ENCODE measurements at regions not wholly inside any gene's neighbourhood (a gene's known extent, or its start where the extent isn't known, plus 50 kb on each side); places are given as distances from the start of the nearest gene placed in this dataset.

GRCh38 chr9:90301277-90301653 is 341.4 kb downstream of the DIRAS2 start:
- peak; percentile 25 for DNase-seq

GRCh38 chr9:90303655-90304054 is 339.0 kb downstream of the DIRAS2 start:
- no peak for DNase-seq

- no peak for DNase-seq
Observed at GRCh38 chr9:90306158-90306557, 336.5 kb downstream of the DIRAS2 start.

GRCh38 chr9:90307167-90307833 is 335.3 kb downstream of the DIRAS2 start:
- no peak for DNase-seq

- DNase-seq = no peak
Observed at GRCh38 chr9:90307891-90308290, 334.7 kb downstream of the DIRAS2 start.

- DNase-seq = no peak
Observed at GRCh38 chr9:90308691-90309090, 333.9 kb downstream of the DIRAS2 start.

- no peak for DNase-seq
Observed at GRCh38 chr9:90309809-90310520, 332.7 kb downstream of the DIRAS2 start.

GRCh38 chr9:90310521-90310876 is 332.1 kb downstream of the DIRAS2 start:
- no peak for DNase-seq

- DNase-seq = no peak
Observed at GRCh38 chr9:90311811-90312210, 330.8 kb downstream of the DIRAS2 start.

- no peak for DNase-seq
Observed at GRCh38 chr9:90322296-90322695, 320.3 kb downstream of the DIRAS2 start.

GRCh38 chr9:90325913-90326653 is 316.5 kb downstream of the DIRAS2 start:
- no peak for DNase-seq

GRCh38 chr9:90330231-90330630 is 312.4 kb downstream of the DIRAS2 start:
- no peak for DNase-seq

GRCh38 chr9:90331826-90332575 is 310.6 kb downstream of the DIRAS2 start:
- DNase-seq = no peak

- no peak for DNase-seq
Observed at GRCh38 chr9:90333226-90333625, 309.4 kb downstream of the DIRAS2 start.

- no peak for DNase-seq
Observed at GRCh38 chr9:90340421-90340820, 302.2 kb downstream of the DIRAS2 start.

- DNase-seq = no peak
Observed at GRCh38 chr9:90342607-90343006, 300.0 kb downstream of the DIRAS2 start.

GRCh38 chr9:90343366-90343765 is 299.3 kb downstream of the DIRAS2 start:
- peak; percentile 68 for DNase-seq

GRCh38 chr9:90343991-90344390 is 298.6 kb downstream of the DIRAS2 start:
- DNase-seq = peak; percentile 28

- DNase-seq = peak; percentile 9
Observed at GRCh38 chr9:90365666-90366065, 277.0 kb downstream of the DIRAS2 start.

GRCh38 chr9:90368241-90368640 is 274.4 kb downstream of the DIRAS2 start:
- DNase-seq = no peak

GRCh38 chr9:90368928-90369327 is 273.7 kb downstream of the DIRAS2 start:
- no peak for DNase-seq

GRCh38 chr9:90379771-90380170 is 262.9 kb downstream of the DIRAS2 start:
- no peak for DNase-seq

GRCh38 chr9:90385146-90385545 is 257.5 kb downstream of the DIRAS2 start:
- DNase-seq = no peak
